ENCODE measurements at regions not wholly inside any gene's neighbourhood (a gene's known extent, or its start where the extent isn't known, plus 50 kb on each side); places are given as distances from the start of the nearest gene placed in this dataset.

GRCh38 chr7:145633513-145633912 is 483.1 kb upstream of the CNTNAP2 start:
- TF ChIP-seq CTCF (conservative IDR thresholded peaks at IDR 0.05; ENCODE audit: low read depth in 2 of 2): no peak
- TF ChIP-seq REST (IDR thresholded peaks at IDR 0.05; ENCODE audit: unreplicated experiment): no peak
- no peak for TF ChIP-seq STAT1 (IDR thresholded peaks at IDR 0.05; ENCODE audit: unreplicated experiment)
- TF ChIP-seq POLR2AphosphoS5 (IDR thresholded peaks at IDR 0.05; ENCODE audit: low read depth): no peak
- TF ChIP-seq EZH2 (IDR thresholded peaks at IDR 0.05; ENCODE audit: low read depth, unreplicated experiment): no peak
- TF ChIP-seq CREB1 (CRISPR knock-in tag; IDR thresholded peaks at IDR 0.05; ENCODE audit: low read depth): no peak
- TF ChIP-seq EZH2phosphoT487 (IDR thresholded peaks at IDR 0.05; ENCODE audit: unreplicated experiment): no peak
- no peak for TF ChIP-seq NANOG (IDR thresholded peaks at IDR 0.05; ENCODE audit: borderline replicate concordance)
- no peak for TF ChIP-seq JUNB (IDR thresholded peaks at IDR 0.05; ENCODE audit: unreplicated experiment)
- no peak for TF ChIP-seq ETS1 (IDR thresholded peaks at IDR 0.05)
- TF ChIP-seq ZNF462 (CRISPR knock-in tag; IDR thresholded peaks at IDR 0.05): no peak

Measured in GM23338 (cell line).